Activated naive CD4-positive, alpha-beta T cell treated with anti-CD3 and anti-CD28 coated beads for 36 hours (primary cell): ENCODE measurements at regions not wholly inside any gene's neighbourhood (a gene's known extent, or its start where the extent isn't known, plus 50 kb on each side); places are given as distances from the start of the nearest gene placed in this dataset.
"Not testable (repeated sequence)": the region's sequence is repeated elsewhere in the genome, so short reads cannot be mapped to it uniquely, and the experiment has no call there.

Experiments
- CTCF ChIA-PET: fragments of 350-600 bp; sonication (Branson Sonifier 250); formaldehyde crosslinking; loops from one replicate; lab custom pipeline; 2021; ENCODE audit warnings: antibody characterized with exemption; lab: Charles Lee
- DNase-seq: peaks from one replicate; pipeline ENCODE4 v3.0.0-alpha.2; 2020
- H3K27ac Mint-ChIP-seq: one replicate; pipeline ENCODE4 v1.8.0; 2021; ENCODE audit warnings: mild to moderate bottlenecking, mixed read lengths
- H3K27me3 Mint-ChIP-seq: one replicate; pipeline ENCODE4 v1.8.0; 2021; ENCODE audit warnings: low read depth, mixed read lengths
- H3K36me3 Mint-ChIP-seq: one replicate; pipeline ENCODE4 v1.8.0; 2021; ENCODE audit warnings: low read depth, mixed read lengths
- H3K4me1 Mint-ChIP-seq: one replicate; pipeline ENCODE4 v1.8.0; 2021; ENCODE audit warnings: low read depth, mixed read lengths
- H3K4me3 Mint-ChIP-seq: one replicate; pipeline ENCODE4 v1.8.0; 2021; ENCODE audit warnings: mild to moderate bottlenecking, moderate library complexity, mixed read lengths
- H3K9me3 Mint-ChIP-seq: one replicate; pipeline ENCODE4 v1.8.0; 2021; ENCODE audit warnings: mixed read lengths
- intact Hi-C: fragments of 100-400 bp; cut with micrococcal nuclease; formaldehyde crosslinking; loops from one replicate; pipeline ENCODE4 v1.15.1; 2023

DNA sequence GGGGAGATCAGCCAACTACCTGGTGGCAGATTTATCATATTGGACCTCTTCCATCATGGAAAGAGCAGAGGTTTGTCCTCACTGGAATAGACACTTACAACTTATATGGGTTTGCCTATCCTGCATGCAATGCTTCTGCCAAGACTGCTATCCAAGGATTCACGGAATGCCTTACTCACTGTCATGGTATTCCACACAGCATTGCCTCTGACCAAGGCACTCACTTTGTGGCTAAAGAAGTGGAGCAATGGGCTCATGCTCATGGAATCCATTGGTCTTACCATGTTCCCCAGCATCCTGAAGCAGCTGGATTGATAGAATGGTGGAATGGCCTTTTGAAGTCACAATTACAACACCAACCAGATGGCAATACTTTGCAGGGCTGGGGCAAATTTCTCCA, 163.1 kb upstream of the COL11A1 start:
- H3K27ac Mint-ChIP-seq, CTCF ChIA-PET, H3K4me3 Mint-ChIP-seq, H3K36me3 Mint-ChIP-seq, intact Hi-C loops, H3K9me3 Mint-ChIP-seq, H3K27me3 Mint-ChIP-seq, H3K4me1 Mint-ChIP-seq, DNase-seq: not testable (repeated sequence)

- H3K4me3 Mint-ChIP-seq = no peak overlapping the region
- H3K4me1 Mint-ChIP-seq = no peaks in the 10 kb centered on the region
- CTCF ChIA-PET = no interaction called here
- intact Hi-C loops = no loop called here
- H3K27me3 Mint-ChIP-seq = peaks cover 2% of the 10 kb centered on the region
- no peak overlapping the region for H3K27ac Mint-ChIP-seq
- peaks cover 1% of the 10 kb centered on the region for H3K36me3 Mint-ChIP-seq
- no peak for DNase-seq
- H3K9me3 Mint-ChIP-seq = peaks cover 8% of the 10 kb centered on the region
Measured at GRCh38 chr1:103267893-103268292, 159.6 kb upstream of the COL11A1 start.

- intact Hi-C loops = no loop called here
- no peak overlapping the region for H3K4me3 Mint-ChIP-seq
- H3K9me3 Mint-ChIP-seq = peaks cover 8% of the 10 kb centered on the region
- no peaks in the 10 kb centered on the region for H3K4me1 Mint-ChIP-seq
- peaks cover 2% of the 10 kb centered on the region for H3K27me3 Mint-ChIP-seq
- peaks cover 1% of the 10 kb centered on the region for H3K36me3 Mint-ChIP-seq
- DNase-seq = no peak
- no peak overlapping the region for H3K27ac Mint-ChIP-seq
- CTCF ChIA-PET = no interaction called here
Measured at GRCh38 chr1:103267266-103267665, 158.9 kb upstream of the COL11A1 start.

DNA sequence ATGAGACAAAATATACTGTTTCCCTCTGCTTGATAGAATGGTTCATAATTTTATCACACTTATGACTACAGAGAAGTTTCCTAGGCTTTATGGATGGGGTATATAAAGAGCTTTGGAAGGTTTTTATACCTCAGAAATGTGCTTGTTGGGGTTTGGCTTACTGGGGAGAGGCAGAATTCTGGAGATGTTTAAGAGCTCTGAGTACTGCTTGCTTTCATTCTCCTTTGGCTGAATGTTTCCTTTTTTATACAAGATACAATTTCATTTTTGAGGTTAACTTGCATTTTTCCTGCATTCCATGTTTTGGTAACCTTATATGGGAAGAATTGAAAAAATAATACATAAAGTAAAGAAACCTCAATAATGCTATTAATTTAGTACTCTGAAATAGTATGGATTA, 157.7 kb upstream of the COL11A1 start:
- intact Hi-C loops = no loop called here
- H3K4me1 Mint-ChIP-seq = no peaks in the 10 kb centered on the region
- H3K36me3 Mint-ChIP-seq = peaks cover 1% of the 10 kb centered on the region
- peaks cover 2% of the 10 kb centered on the region for H3K27me3 Mint-ChIP-seq
- CTCF ChIA-PET = no interaction called here
- H3K9me3 Mint-ChIP-seq = peaks cover 6% of the 10 kb centered on the region
- no peak for DNase-seq
- H3K27ac Mint-ChIP-seq = no peak overlapping the region
- no peak overlapping the region for H3K4me3 Mint-ChIP-seq

DNA sequence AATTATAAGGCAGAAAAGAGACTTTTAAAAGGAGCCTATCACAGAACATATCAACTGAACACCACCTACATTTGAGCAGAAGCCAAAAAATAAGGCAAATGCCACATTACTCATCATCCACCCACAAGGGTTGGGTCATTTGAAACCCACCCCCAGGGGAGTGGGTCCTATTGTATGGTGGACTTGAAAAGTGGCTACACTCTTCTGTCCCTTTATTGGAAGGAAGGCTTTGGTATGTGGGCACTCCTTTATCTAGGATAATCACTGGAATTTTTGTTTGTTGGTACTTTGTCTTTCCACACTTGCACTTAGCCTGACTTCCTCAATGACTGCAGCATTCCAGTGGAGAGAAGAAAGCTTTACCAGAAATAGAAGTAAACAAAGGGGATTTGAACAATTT, 157.2 kb upstream of the COL11A1 start:
- H3K4me3 Mint-ChIP-seq = no peak overlapping the region
- H3K27me3 Mint-ChIP-seq = no peaks in the 10 kb centered on the region
- DNase-seq = no peak
- intact Hi-C loops = no loop called here
- CTCF ChIA-PET = no interaction called here
- H3K4me1 Mint-ChIP-seq = no peaks in the 10 kb centered on the region
- no peak overlapping the region for H3K27ac Mint-ChIP-seq
- H3K36me3 Mint-ChIP-seq = peaks cover 1% of the 10 kb centered on the region
- peaks cover 3% of the 10 kb centered on the region for H3K9me3 Mint-ChIP-seq

GRCh38 chr1:103259982-103260381, 151.7 kb upstream of the COL11A1 start:
- H3K4me1 Mint-ChIP-seq = no peaks in the 10 kb centered on the region
- H3K36me3 Mint-ChIP-seq = no peaks in the 10 kb centered on the region
- intact Hi-C loops = no loop called here
- CTCF ChIA-PET = no interaction called here
- no peaks in the 10 kb centered on the region for H3K9me3 Mint-ChIP-seq
- no peak for DNase-seq
- H3K27me3 Mint-ChIP-seq = no peaks in the 10 kb centered on the region
- no peak overlapping the region for H3K4me3 Mint-ChIP-seq
- H3K27ac Mint-ChIP-seq = no peak overlapping the region

- H3K36me3 Mint-ChIP-seq = no peaks in the 10 kb centered on the region
- H3K27ac Mint-ChIP-seq = no peak overlapping the region
- no peak overlapping the region for H3K4me3 Mint-ChIP-seq
- no peaks in the 10 kb centered on the region for H3K4me1 Mint-ChIP-seq
- no peaks in the 10 kb centered on the region for H3K9me3 Mint-ChIP-seq
- H3K27me3 Mint-ChIP-seq = no peaks in the 10 kb centered on the region
- CTCF ChIA-PET = no interaction called here
- intact Hi-C loops = no loop called here
- no peak for DNase-seq
Measured at GRCh38 chr1:103256490-103256889, 148.2 kb upstream of the COL11A1 start.

DNA sequence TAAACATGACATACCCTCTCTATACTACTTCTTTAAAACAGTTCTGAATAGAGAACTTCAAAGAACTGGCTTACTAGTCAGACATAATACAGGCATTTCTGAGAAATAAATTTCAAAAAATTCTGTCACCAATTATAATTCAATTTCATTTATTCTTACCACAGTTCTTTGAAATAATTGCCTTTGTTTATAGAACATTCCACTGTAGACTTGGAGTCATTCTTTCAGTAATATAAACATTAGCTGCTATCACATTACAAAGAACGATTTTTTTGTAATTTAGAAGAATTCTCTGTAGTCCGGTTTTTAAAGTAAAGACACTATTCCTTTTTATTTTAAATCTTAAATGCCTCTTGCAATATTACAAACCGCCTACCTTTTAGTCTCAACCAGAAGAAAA, 146.4 kb upstream of the COL11A1 start:
- Mint-ChIP-seq H3K27ac (no peak overlapping the region), H3K36me3 (no peaks in the 10 kb centered on the region), H3K27me3 (no peaks in the 10 kb centered on the region), H3K4me3 (no peak overlapping the region), H3K4me1 (no peaks in the 10 kb centered on the region), H3K9me3 (no peaks in the 10 kb centered on the region)
- CTCF ChIA-PET = no interaction called here
- DNase-seq = no peak
- intact Hi-C loops = no loop called here

- no peak overlapping the region for H3K4me3 Mint-ChIP-seq
- no peak for DNase-seq
- no peaks in the 10 kb centered on the region for H3K27me3 Mint-ChIP-seq
- no peaks in the 10 kb centered on the region for H3K4me1 Mint-ChIP-seq
- no peak overlapping the region for H3K27ac Mint-ChIP-seq
- intact Hi-C loops = no loop called here
- CTCF ChIA-PET = interaction anchor here (1.1 kb wide), 1 partner anchor 54 kb away, joined by 4 read pairs; no protein-coding TSS in a partner anchor
- H3K9me3 Mint-ChIP-seq = no peaks in the 10 kb centered on the region
- no peaks in the 10 kb centered on the region for H3K36me3 Mint-ChIP-seq
Measured at GRCh38 chr1:103250441-103250861, 142.1 kb upstream of the COL11A1 start.

DNA sequence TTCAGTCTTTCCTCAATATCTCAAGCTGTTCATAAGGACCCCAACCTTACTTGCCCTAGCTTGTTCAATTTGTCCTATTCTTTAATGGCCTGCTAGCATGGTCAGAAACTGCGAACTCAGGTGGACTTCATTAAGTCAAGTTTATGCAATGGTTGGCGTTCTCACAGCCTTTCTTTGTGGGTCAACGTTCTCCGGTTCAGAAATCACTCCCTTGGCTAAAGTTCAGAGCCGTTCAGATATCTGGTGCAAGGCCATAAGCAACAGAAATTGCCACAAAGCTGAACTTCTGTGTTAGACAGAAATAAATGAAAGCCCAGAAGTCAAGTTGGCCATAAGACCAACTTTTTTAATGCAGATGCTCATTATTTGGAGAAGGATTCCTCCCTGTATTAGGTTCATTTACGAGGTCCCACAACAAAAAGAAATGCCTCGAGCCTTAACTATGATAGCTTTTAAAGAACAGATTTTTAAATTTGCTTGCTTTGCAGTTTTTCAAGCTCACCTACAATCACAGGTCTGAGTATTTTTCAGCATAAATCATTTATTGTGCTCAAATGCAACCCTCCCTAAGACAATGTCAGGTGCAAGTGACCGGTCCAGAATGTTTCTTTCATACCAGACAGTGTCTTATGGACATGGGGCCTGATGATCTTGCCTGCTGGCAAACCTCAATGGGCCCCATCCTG, 140.2 kb upstream of the COL11A1 start:
- no peaks in the 10 kb centered on the region for H3K4me1 Mint-ChIP-seq

GRCh38 chr1:103247517-103247916, 139.2 kb upstream of the COL11A1 start:
- Mint-ChIP-seq H3K27me3 (no peaks in the 10 kb centered on the region), H3K4me3 (no peak overlapping the region), H3K4me1 (no peaks in the 10 kb centered on the region), H3K9me3 (no peaks in the 10 kb centered on the region), H3K36me3 (no peaks in the 10 kb centered on the region), H3K27ac (no peak overlapping the region)
- CTCF ChIA-PET = no interaction called here
- intact Hi-C loops = no loop called here
- no peak for DNase-seq

More for the DNA sequence above, 140.2 kb upstream of the COL11A1 start:
- Mint-ChIP-seq H3K9me3 (no peaks in the 10 kb centered on the region), H3K4me3 (no peak overlapping the region), H3K27me3 (no peaks in the 10 kb centered on the region), H3K36me3 (no peaks in the 10 kb centered on the region), H3K27ac (no peak overlapping the region)
- CTCF ChIA-PET = no interaction called here
- no peak for DNase-seq
- intact Hi-C loops = no loop called here

- CTCF ChIA-PET = no interaction called here
- no peaks in the 10 kb centered on the region for H3K27me3 Mint-ChIP-seq
- no peak overlapping the region for H3K4me3 Mint-ChIP-seq
- H3K36me3 Mint-ChIP-seq = no peaks in the 10 kb centered on the region
- no peak overlapping the region for H3K27ac Mint-ChIP-seq
- intact Hi-C loops = no loop called here
- DNase-seq = no peak
- no peaks in the 10 kb centered on the region for H3K9me3 Mint-ChIP-seq
- H3K4me1 Mint-ChIP-seq = no peaks in the 10 kb centered on the region
Measured at GRCh38 chr1:103243481-103243880, 135.2 kb upstream of the COL11A1 start.

DNA sequence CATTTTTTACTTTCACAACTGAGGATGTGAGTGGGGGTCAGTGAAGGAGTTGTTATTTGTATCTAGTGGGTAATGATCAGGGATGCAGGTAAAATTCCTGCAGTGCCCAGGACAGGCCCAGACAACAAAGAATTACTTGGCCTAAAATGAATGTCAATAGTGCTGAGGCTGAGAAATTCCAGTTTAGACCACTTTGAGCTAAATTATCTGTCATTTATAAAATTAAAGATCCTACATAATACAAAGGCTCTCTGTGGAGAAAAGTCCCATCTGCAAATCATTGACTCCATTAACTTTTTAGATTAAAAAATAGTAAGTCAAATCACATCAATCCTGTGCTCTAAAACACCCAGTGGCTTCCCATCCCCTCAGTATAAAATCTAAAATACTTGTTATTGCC, 130.7 kb upstream of the COL11A1 start:
- intact Hi-C loops = no loop called here
- CTCF ChIA-PET = no interaction called here
- no peak overlapping the region for H3K4me3 Mint-ChIP-seq

More for the DNA sequence above, 130.7 kb upstream of the COL11A1 start:
- no peaks in the 10 kb centered on the region for H3K27me3 Mint-ChIP-seq
- H3K4me1 Mint-ChIP-seq = no peaks in the 10 kb centered on the region
- peaks cover 7% of the 10 kb centered on the region for H3K9me3 Mint-ChIP-seq
- no peak for DNase-seq
- H3K27ac Mint-ChIP-seq = no peak overlapping the region
- H3K36me3 Mint-ChIP-seq = no peaks in the 10 kb centered on the region
